ENCODE measurements at regions not wholly inside any gene's neighbourhood (a gene's known extent, or its start where the extent isn't known, plus 50 kb on each side); places are given as distances from the start of the nearest gene placed in this dataset.

- no peak for TF ChIP-seq MAX (IDR thresholded peaks at IDR 0.05; ENCODE audit: low read depth, low read length)
- TF ChIP-seq CTCF (IDR thresholded peaks at IDR 0.05; ENCODE audit: low read depth, low read length): no peak
Measured at GRCh38 chr2:64391940-64392339, 62.0 kb upstream of the LGALSL start.
